ENCODE measurements at regions not wholly inside any gene's neighbourhood (a gene's known extent, or its start where the extent isn't known, plus 50 kb on each side); places are given as distances from the start of the nearest gene placed in this dataset.

GRCh38 chr7:10100572-10100971 lies 873.1 kb upstream of the PHF14 start:
- TF ChIP-seq CTCF (conservative IDR thresholded peaks at IDR 0.05; ENCODE audit: low read depth, low read length) (no peak), EZH2 (IDR thresholded peaks at IDR 0.05; ENCODE audit: borderline replicate concordance, low read depth, low read length, poor library complexity, severe bottlenecking) (no peak)
